Right lobe of liver (tissue), 4 donors: ENCODE measurements at regions not wholly inside any gene's neighbourhood (a gene's known extent, or its start where the extent isn't known, plus 50 kb on each side); places are given as distances from the start of the nearest gene placed in this dataset.

Source experiments
- CTCF ChIP-seq, 4 donors: fragments of 200-600 bp in 3 of 4; fragments of 450-650 bp in 1 of 4; IDR thresholded peaks; one replicate each; pipeline versions ENCODE4 v1.5.1 to v1.8.0; 2016 to 2022; ENCODE audit warnings: antibody characterized with exemption in 4 of 4, mild to moderate bottlenecking in 2 of 4
- POLR2A ChIP-seq: fragments of 450-650 bp; IDR thresholded peaks from one replicate; pipeline ENCODE4 v1.6.1; 2017; ENCODE audit warnings: antibody characterized with exemption, mild to moderate bottlenecking
- donor health status: DM: no; HTN: no; CAD: no.
- donor health status: DM: no; HTN: no; CAD: no.
- donor health status: DM: no; HTN: yes; CAD: no.

GRCh38 chr20:60306551-60306950 lies 348.3 kb downstream of the CDH26 start:
- TF ChIP-seq CTCF (IDR thresholded peaks at IDR 0.05) (no peak), POLR2A (no peak)
